Erythroblast (primary cell): ENCODE measurements at regions not wholly inside any gene's neighbourhood (a gene's known extent, or its start where the extent isn't known, plus 50 kb on each side); places are given as distances from the start of the nearest gene placed in this dataset.
"Not testable (repeated sequence)": the region's sequence is repeated elsewhere in the genome, so short reads cannot be mapped to it uniquely, and the experiment has no call there.

Source experiments
- GATA1 ChIP-seq: IDR thresholded peaks from 2 replicates; pipeline ENCODE4 v1.6.1; 2011; ENCODE audit warnings: low read depth, mild to moderate bottlenecking, control low read depth, low read length, moderate library complexity
- POLR2A ChIP-seq: IDR thresholded peaks from 2 replicates; pipeline ENCODE4 v1.6.1; 2011; ENCODE audit warnings: mild to moderate bottlenecking, low read length

DNA sequence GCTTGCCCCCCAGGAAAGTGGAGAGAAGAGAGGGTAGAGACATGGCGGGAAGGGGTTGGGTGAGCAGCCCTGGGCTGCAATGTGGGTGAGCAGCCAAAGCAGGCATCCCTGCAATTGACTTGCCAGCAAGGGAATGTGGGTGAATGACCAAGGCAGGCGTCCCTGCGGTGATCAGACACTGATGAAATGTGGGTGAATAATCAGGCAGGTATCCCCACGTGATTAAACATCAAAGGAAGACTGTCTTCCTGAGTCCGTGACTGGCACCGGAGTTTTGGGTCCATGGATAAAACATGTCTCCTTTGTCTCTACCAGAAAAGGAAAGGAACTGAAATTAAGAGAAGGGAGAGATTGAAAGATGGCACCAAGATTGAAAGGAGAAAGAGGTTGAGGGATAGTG lies 109.9 kb upstream of the PPM1J start:
- not testable (repeated sequence) for TF ChIP-seq POLR2A, GATA1
